Heart left ventricle (tissue), 16 donors: ENCODE measurements at regions not wholly inside any gene's neighbourhood (a gene's known extent, or its start where the extent isn't known, plus 50 kb on each side); places are given as distances from the start of the nearest gene placed in this dataset.

Source experiments
- ATAC-seq, 4 donors: fragments of 200-7000 bp; cut with Tn5 transposase; one replicate each; pipeline ENCODE4 v1.9.1; 2020 to 2022; ENCODE audit warnings: moderate library complexity in 4 of 4, mild to moderate bottlenecking in 3 of 4, moderate number of reproducible peaks in 1 of 4
- DNase-seq, 5 donors: peaks; one replicate each; pipeline ENCODE4 v3.0.0-alpha.2; 2020
- H3K27ac ChIP-seq, 12 donors: fragments of 200-600 bp; sonication (generic) in 4 of 12; one replicate each; pipeline versions ENCODE4 v1.5.0 to v1.8.0; 2016 to 2022; ENCODE audit warnings: mild to moderate bottlenecking in 2 of 12
- H3K27me3 ChIP-seq, 9 donors: fragments of 200-600 bp; sonication (generic) in 2 of 9; one replicate each; pipeline versions ENCODE4 v1.5.1 to v1.8.0; 2016 to 2022; ENCODE audit warnings: mild to moderate bottlenecking in 3 of 9
- H3K36me3 ChIP-seq, 9 donors: fragments of 200-600 bp; sonication (generic) in 2 of 9; one replicate each; pipeline versions ENCODE4 v1.5.0 to v1.8.0; 2018 to 2022; ENCODE audit warnings: mild to moderate bottlenecking in 2 of 9
- H3K4me1 ChIP-seq, 12 donors: fragments of 200-600 bp; sonication (generic) in 4 of 12; one replicate each; pipeline versions ENCODE4 v1.5.0 to v1.8.0; 2016 to 2022; ENCODE audit warnings: mild to moderate bottlenecking in 3 of 12
- H3K4me3 ChIP-seq, 12 donors: fragments of 200-600 bp; sonication (generic) in 4 of 12; one replicate each; pipeline versions ENCODE4 v1.5.0 to v1.8.0; 2017 to 2022; ENCODE audit warnings: mild to moderate bottlenecking in 9 of 12, moderate library complexity in 4 of 12
- H3K9me3 ChIP-seq, 12 donors: fragments of 200-600 bp; sonication (generic) in 4 of 12; one replicate each; pipeline versions ENCODE4 v1.5.0 to v1.8.0; 2016 to 2022; ENCODE audit warnings: mild to moderate bottlenecking in 1 of 12
- CTCF ChIP-seq, 12 donors: fragments of 200-600 bp; sonication (generic) in 4 of 12; IDR thresholded peaks; one replicate each; pipeline versions ENCODE4 v1.5.0 to v1.8.0; 2018 to 2022; ENCODE audit warnings: antibody characterized with exemption in 12 of 12, mild to moderate bottlenecking in 5 of 12
- POLR2A ChIP-seq, 2 donors: fragments of 450-650 bp; IDR thresholded peaks; one replicate each; pipeline ENCODE4 v1.6.1; 2017; ENCODE audit warnings: antibody characterized with exemption in 2 of 2, mild to moderate bottlenecking in 2 of 2, moderate library complexity in 2 of 2
- WGBS, 4 donors: extraction: QIAGEN DNeasy Blood & Tissue Kit in 2 of 4; methylation state at CpG; one replicate each; pipeline versions ENCODE4 v1.1.5 to v1.1.7; 2013 to 2018; 5-methylcytosine and 5-hydroxymethylcytosine counted together
- intact Hi-C, 10 donors: fragments of 100-400 bp; cut with DNase I; formaldehyde crosslinking; loops; one replicate each; pipeline versions ENCODE4 v1.11.1 to v1.14.2; 2022
- donor health status: ischemic (EF 13 %, LVEDD 7.1; RV severe dilation, severe dysfunction).
- donor health status: healthy with polysubstance abuse.
- donor health status: DM: no; HTN: yes; CAD: no.
- donor health status: DM: no; HTN: no; CAD: no.
- donor health status: ischemic (EF 25% LVEDD 6.9; RV normal size, moderate dysfunction).
- donor health status: ischemic (EF 25% LVEDD 5.7; RV mildly dilated, moderate dysfunction).
- donor health status: healthy.
- donor health status: DM: yes; HTN: yes; CAD: no.
- donor health status: ischemic (EF 35%, LVEDD 5.7; RV mildly dilated, moderate dysfunction).
- donor health status: nonischemic (EF 11% LVEDD 7.7; RV severe dilation, severe dysfunction).
- donor health status: DM: yes; HTN: yes; CAD: no.
- donor health status: PGD.
- donor health status: ischemic (EF 29% LVEDD 5.4; RV normal size, mild dysfunction).
- donor health status: nonischemic (EF 23%, LVEDD 6.1; RV moderate dilation, normal function).

DNA sequence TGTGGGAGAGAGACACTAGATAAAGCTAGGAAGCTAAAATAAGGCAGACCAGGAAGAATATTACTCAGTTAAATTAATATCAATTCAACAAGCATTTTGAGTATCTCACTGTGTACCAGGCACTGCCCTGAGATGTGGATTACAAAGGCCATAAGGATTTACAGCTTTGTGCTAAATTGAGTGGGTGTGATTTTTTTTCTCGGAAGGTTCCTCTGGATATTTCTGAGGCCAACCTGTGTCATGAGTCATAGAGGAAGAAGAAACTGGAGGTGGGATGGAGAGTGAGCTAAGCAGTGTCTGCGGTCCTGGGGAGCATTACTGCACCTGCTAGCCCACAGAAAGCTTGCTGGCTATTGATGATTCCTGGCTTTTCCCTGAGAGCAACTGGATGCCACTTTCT, 135.2 kb downstream of the RFPL4B start:
- H3K4me1 ChIP-seq = peaks cover 0 to 14% (median 0%) of the 10 kb centered on the region in 12 donors

DNA sequence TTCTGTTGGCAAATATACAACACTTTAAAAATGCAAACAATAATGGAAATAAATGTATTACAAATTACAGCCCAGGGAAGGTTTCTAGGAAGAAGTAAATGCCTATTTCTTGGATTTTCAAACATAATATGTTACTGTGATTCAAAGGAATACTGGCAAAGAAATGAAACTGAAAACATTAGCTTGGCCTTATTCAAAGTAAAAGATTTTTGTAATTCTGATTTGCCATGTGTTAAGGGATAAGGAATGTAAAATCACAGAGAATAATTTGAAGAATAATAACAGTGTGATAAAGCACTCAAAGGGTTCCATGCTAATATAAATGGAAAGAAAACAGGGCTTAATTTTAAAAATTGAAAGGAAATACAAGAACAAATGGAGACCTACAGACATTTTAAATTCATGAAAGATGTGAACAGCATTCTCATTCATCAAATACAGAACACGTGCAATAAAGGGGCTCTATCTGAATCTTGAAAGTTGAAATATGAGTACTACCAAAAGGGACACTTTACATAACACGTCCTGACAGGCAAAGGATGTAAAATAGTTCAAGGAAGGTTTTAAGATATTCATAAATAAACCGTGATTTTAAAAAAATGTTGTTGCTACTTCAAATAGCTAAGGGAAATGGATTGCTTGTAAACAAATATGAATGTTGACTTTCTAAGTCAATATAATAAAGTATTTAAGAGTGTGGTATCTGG, 138.1 kb downstream of the RFPL4B start:
- no peak for TF ChIP-seq POLR2A (IDR thresholded peaks at IDR 0.05)
- no peak for TF ChIP-seq CTCF (IDR thresholded peaks at IDR 0.05)
- 46 to 55% (median 51%) methylated on average over 3 of the region's 3 CpGs for WGBS, 4 donors
- ATAC-seq (no peak), DNase-seq (no peak)
- H3K4me3 ChIP-seq = no peak overlapping the region
- no peaks in the 10 kb centered on the region for H3K36me3 ChIP-seq
- H3K4me1 ChIP-seq = peaks cover 0 to 14% (median 0%) of the 10 kb centered on the region in 12 donors
- H3K27me3 ChIP-seq = no peaks in the 10 kb centered on the region
- H3K9me3 ChIP-seq = no peaks in the 10 kb centered on the region
- peak overlapping the region in 2 of 12 donors; percentile 9 to 23 for H3K27ac ChIP-seq
- intact Hi-C loops = no loop called here

More for the DNA sequence above, 135.2 kb downstream of the RFPL4B start:
- TF ChIP-seq CTCF (IDR thresholded peaks at IDR 0.05) (no peak), POLR2A (IDR thresholded peaks at IDR 0.05) (no peak)
- Histone ChIP-seq H3K36me3 (no peaks in the 10 kb centered on the region), H3K9me3 (no peaks in the 10 kb centered on the region), H3K27me3 (no peaks in the 10 kb centered on the region), H3K27ac (no peak overlapping the region), H3K4me3 (no peak overlapping the region)
- intact Hi-C loops = no loop called here
- WGBS, 4 donors = 86 to 91% (median 88%) methylated on average over 2 of the region's 2 CpGs
- DNase-seq (no peak), ATAC-seq (no peak)

- TF ChIP-seq POLR2A (IDR thresholded peaks at IDR 0.05) = no peak
- no peak for TF ChIP-seq CTCF (IDR thresholded peaks at IDR 0.05)
- no peaks in the 10 kb centered on the region for H3K27me3 ChIP-seq
- no peak for DNase-seq
- peak overlapping the region in 2 of 12 donors; percentile 9 to 23 for H3K27ac ChIP-seq
- no peaks in the 10 kb centered on the region for H3K36me3 ChIP-seq
- no peaks in the 10 kb centered on the region for H3K9me3 ChIP-seq
- intact Hi-C loops = no loop called here
- 77 to 80% (median 78%) methylated on average over 1 of the region's 1 CpG for WGBS, 4 donors
- ATAC-seq = no peak
- no peak overlapping the region for H3K4me3 ChIP-seq
- H3K4me1 ChIP-seq = peaks cover 0 to 14% (median 0%) of the 10 kb centered on the region in 12 donors
These were observed 138.7 kb downstream of the RFPL4B start for GRCh38 chr6:112485827-112486212.

GRCh38 chr6:112486454-112486853, 139.3 kb downstream of the RFPL4B start:
- no peak for ATAC-seq
- TF ChIP-seq CTCF (IDR thresholded peaks at IDR 0.05) (no peak), POLR2A (IDR thresholded peaks at IDR 0.05) (no peak)
- WGBS, 4 donors = 80 to 86% (median 84%) methylated on average over 3 of the region's 3 CpGs
- no peaks in the 10 kb centered on the region for H3K36me3 ChIP-seq
- no peaks in the 10 kb centered on the region for H3K27me3 ChIP-seq
- H3K4me1 ChIP-seq = peaks cover 0 to 14% (median 0%) of the 10 kb centered on the region in 12 donors
- intact Hi-C loops = no loop called here
- no peak overlapping the region for H3K27ac ChIP-seq
- no peaks in the 10 kb centered on the region for H3K9me3 ChIP-seq
- no peak overlapping the region for H3K4me3 ChIP-seq
- DNase-seq = no peak
